Esophagus squamous epithelium (tissue), 4 donors: ENCODE measurements at regions not wholly inside any gene's neighbourhood (a gene's known extent, or its start where the extent isn't known, plus 50 kb on each side); places are given as distances from the start of the nearest gene placed in this dataset.

Experiments
- POLR2A ChIP-seq, 4 donors: fragments of 450-650 bp; IDR thresholded peaks; one replicate each; pipeline ENCODE4 v1.6.1; 2017; ENCODE audit warnings: antibody characterized with exemption in 4 of 4, mild to moderate bottlenecking in 4 of 4, moderate library complexity in 3 of 4
- TF ChIP-seq, protein P1 (sequence below), 6 experiments: fragments of 450-650 bp in 4 of 6; fragments of 200-600 bp in 2 of 6; sonication (generic) in 2 of 6; IDR thresholded peaks; one replicate each; pipeline ENCODE4 v1.5.1; 2016 to 2019; ENCODE audit warnings: antibody characterized with exemption in 6 of 6, mild to moderate bottlenecking in 4 of 6, moderate library complexity in 4 of 6

GRCh38 chr2:158734442-158734841, 60.7 kb upstream of the DAPL1 start:
- no peak for TF ChIP-seq POLR2A (IDR thresholded peaks at IDR 0.05)
- TF ChIP-seq, protein P1, sequence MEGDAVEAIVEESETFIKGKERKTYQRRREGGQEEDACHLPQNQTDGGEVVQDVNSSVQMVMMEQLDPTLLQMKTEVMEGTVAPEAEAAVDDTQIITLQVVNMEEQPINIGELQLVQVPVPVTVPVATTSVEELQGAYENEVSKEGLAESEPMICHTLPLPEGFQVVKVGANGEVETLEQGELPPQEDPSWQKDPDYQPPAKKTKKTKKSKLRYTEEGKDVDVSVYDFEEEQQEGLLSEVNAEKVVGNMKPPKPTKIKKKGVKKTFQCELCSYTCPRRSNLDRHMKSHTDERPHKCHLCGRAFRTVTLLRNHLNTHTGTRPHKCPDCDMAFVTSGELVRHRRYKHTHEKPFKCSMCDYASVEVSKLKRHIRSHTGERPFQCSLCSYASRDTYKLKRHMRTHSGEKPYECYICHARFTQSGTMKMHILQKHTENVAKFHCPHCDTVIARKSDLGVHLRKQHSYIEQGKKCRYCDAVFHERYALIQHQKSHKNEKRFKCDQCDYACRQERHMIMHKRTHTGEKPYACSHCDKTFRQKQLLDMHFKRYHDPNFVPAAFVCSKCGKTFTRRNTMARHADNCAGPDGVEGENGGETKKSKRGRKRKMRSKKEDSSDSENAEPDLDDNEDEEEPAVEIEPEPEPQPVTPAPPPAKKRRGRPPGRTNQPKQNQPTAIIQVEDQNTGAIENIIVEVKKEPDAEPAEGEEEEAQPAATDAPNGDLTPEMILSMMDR (IDR thresholded peaks at IDR 0.05) = no peak
